RWPE2 (cell line): ENCODE measurements at regions not wholly inside any gene's neighbourhood (a gene's known extent, or its start where the extent isn't known, plus 50 kb on each side); places are given as distances from the start of the nearest gene placed in this dataset.

ENCODE experiments used
- ATAC-seq: fragments of 200-7000 bp; cut with Tn5 transposase; 3 replicates; pipeline ENCODE4 v1.9.1; 2021; ENCODE audit warnings: low read depth
- DNase-seq: peaks from one replicate; pipeline ENCODE4 v3.0.0-alpha.2; 2020; ENCODE audit warnings: low spot score
- H3K27ac ChIP-seq: fragments of 450-650 bp; 2 replicates; pipeline ENCODE4 v1.5.1; 2017; ENCODE audit warnings: mild to moderate bottlenecking; ENCODE audit not compliant: poor library complexity, severe bottlenecking
- H3K27me3 ChIP-seq: fragments of 250-450 bp; sonication (Bioruptor Pico); 2 replicates; pipeline ENCODE4 v1.5.1; 2021; ENCODE audit warnings: mild to moderate bottlenecking, moderate library complexity; ENCODE audit not compliant: insufficient read depth, poor library complexity, severe bottlenecking
- H3K36me3 ChIP-seq: fragments of 250-450 bp; sonication (Bioruptor Pico); 2 replicates; pipeline ENCODE4 v1.5.1; 2020; ENCODE audit warnings: low read depth, mild to moderate bottlenecking, moderate library complexity
- H3K4me1 ChIP-seq: fragments of 250-450 bp; sonication (Bioruptor Pico); 2 replicates; pipeline ENCODE4 v1.5.1; 2021; ENCODE audit warnings: mild to moderate bottlenecking, moderate library complexity; ENCODE audit not compliant: insufficient read depth, poor library complexity, severe bottlenecking
- H3K4me3 ChIP-seq: fragments of 250-450 bp; sonication (Bioruptor Pico); 2 replicates; pipeline ENCODE4 v1.5.1; 2021; ENCODE audit warnings: mild to moderate bottlenecking, moderate library complexity; ENCODE audit not compliant: severe bottlenecking
- H3K9me3 ChIP-seq: fragments of 250-450 bp; sonication (Bioruptor Pico); 2 replicates; pipeline ENCODE4 v1.5.1; 2021; ENCODE audit warnings: mild to moderate bottlenecking, moderate library complexity; ENCODE audit not compliant: severe bottlenecking
- TF ChIP-seq, protein P1 (sequence below): fragments of 450-650 bp; IDR thresholded peaks from one replicate; pipeline ENCODE4 v1.5.1; 2017; ENCODE audit warnings: mild to moderate bottlenecking, moderate library complexity; ENCODE audit not compliant: poor library complexity, severe bottlenecking

DNA sequence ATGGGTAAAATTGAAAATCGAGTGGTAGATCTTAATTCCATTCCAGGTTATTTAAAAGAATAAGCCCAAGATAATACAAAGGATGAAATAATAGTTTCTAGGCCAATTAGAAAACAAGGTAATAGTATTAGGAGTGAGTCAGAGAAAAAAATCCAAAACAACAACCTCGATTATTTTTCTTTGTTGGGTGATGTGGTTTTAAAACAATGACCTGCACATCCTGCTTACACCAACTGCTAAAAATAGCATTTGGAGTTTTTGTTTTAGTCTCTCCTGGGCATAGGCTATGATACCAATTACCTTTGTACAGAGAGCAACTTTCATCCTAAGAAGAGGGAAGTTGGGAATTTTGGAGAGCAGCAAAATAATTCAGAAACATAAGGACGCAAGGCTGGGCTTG, 101.7 kb upstream of the MYO10 start:
- H3K27ac ChIP-seq: no peak overlapping the region
- H3K4me1 ChIP-seq: no peaks in the 10 kb centered on the region
- TF ChIP-seq, protein P1, sequence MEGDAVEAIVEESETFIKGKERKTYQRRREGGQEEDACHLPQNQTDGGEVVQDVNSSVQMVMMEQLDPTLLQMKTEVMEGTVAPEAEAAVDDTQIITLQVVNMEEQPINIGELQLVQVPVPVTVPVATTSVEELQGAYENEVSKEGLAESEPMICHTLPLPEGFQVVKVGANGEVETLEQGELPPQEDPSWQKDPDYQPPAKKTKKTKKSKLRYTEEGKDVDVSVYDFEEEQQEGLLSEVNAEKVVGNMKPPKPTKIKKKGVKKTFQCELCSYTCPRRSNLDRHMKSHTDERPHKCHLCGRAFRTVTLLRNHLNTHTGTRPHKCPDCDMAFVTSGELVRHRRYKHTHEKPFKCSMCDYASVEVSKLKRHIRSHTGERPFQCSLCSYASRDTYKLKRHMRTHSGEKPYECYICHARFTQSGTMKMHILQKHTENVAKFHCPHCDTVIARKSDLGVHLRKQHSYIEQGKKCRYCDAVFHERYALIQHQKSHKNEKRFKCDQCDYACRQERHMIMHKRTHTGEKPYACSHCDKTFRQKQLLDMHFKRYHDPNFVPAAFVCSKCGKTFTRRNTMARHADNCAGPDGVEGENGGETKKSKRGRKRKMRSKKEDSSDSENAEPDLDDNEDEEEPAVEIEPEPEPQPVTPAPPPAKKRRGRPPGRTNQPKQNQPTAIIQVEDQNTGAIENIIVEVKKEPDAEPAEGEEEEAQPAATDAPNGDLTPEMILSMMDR: no peak
- DNase-seq (no peak), ATAC-seq (peak; percentile 51; the same call in 1 of the 3 replicates)
- H3K36me3 ChIP-seq: no peaks in the 10 kb centered on the region
- H3K27me3 ChIP-seq: no peaks in the 10 kb centered on the region
- no peaks in the 10 kb centered on the region for H3K9me3 ChIP-seq
- H3K4me3 ChIP-seq: no peak overlapping the region

DNA sequence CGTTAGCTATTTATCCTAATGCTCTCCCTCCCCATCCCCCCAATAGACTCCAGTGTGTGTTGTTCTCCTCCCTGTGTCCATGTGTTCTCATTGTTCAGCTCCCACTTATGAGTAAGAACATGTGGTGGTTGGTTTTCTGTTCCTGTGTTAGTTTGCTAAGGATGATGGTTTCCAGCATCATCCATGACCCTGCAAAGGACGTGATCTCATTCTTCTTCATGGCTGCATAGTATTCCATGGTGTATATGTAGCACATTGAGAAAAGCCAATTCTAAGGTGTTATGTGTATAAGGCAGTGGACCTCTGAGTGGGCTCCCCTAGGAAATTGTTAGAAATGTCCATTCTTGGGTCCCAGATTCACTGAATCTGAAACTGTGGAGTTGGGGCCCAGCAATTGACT, 103.1 kb upstream of the MYO10 start:
- Histone ChIP-seq H3K4me3 (no peak overlapping the region), H3K36me3 (no peaks in the 10 kb centered on the region), H3K27me3 (no peaks in the 10 kb centered on the region), H3K9me3 (no peaks in the 10 kb centered on the region), H3K4me1 (no peaks in the 10 kb centered on the region), H3K27ac (no peak overlapping the region)
- no peak for ATAC-seq
- DNase-seq: no peak
- TF ChIP-seq, protein P1: no peak

GRCh38 chr5:17042041-17042440, 106.0 kb upstream of the MYO10 start:
- H3K36me3 ChIP-seq: no peaks in the 10 kb centered on the region
- no peaks in the 10 kb centered on the region for H3K27me3 ChIP-seq
- TF ChIP-seq, protein P1: no peak
- no peak overlapping the region for H3K27ac ChIP-seq
- DNase-seq (no peak), ATAC-seq (no peak)
- no peak overlapping the region for H3K4me3 ChIP-seq
- H3K9me3 ChIP-seq: no peaks in the 10 kb centered on the region
- H3K4me1 ChIP-seq: no peaks in the 10 kb centered on the region

- no peaks in the 10 kb centered on the region for H3K36me3 ChIP-seq
- no peaks in the 10 kb centered on the region for H3K27me3 ChIP-seq
- H3K27ac ChIP-seq: no peak overlapping the region
- TF ChIP-seq, protein P1: no peak
- H3K4me3 ChIP-seq: no peak overlapping the region
- H3K9me3 ChIP-seq: no peaks in the 10 kb centered on the region
- no peak for DNase-seq
- H3K4me1 ChIP-seq: no peaks in the 10 kb centered on the region
- ATAC-seq: no peak
Measured at GRCh38 chr5:17046320-17046719, 110.2 kb upstream of the MYO10 start.

GRCh38 chr5:17050236-17050635, 114.1 kb upstream of the MYO10 start:
- no peak overlapping the region for H3K27ac ChIP-seq
- H3K4me3 ChIP-seq: no peak overlapping the region
- no peaks in the 10 kb centered on the region for H3K4me1 ChIP-seq
- no peak for ATAC-seq
- TF ChIP-seq, protein P1: no peak
- H3K27me3 ChIP-seq: no peaks in the 10 kb centered on the region
- H3K9me3 ChIP-seq: no peaks in the 10 kb centered on the region
- no peaks in the 10 kb centered on the region for H3K36me3 ChIP-seq
- no peak for DNase-seq
